ENCODE measurements at regions not wholly inside any gene's neighbourhood (a gene's known extent, or its start where the extent isn't known, plus 50 kb on each side); places are given as distances from the start of the nearest gene placed in this dataset.

GRCh38 chr1:82710091-82710490 is 909.4 kb downstream of the ADGRL2 start:
- Mint-ChIP-seq H3K27me3 (peaks cover 0 to 1% (median 0%) of the 10 kb centered on the region in 5 donors), H3K9me3 (peaks cover 0 to 12% (median 2%) of the 10 kb centered on the region in 9 donors), H3K36me3 (no peaks in the 10 kb centered on the region), H3K27ac (no peak overlapping the region), H3K4me1 (no peaks in the 10 kb centered on the region), H3K4me3 (no peak overlapping the region)
- POLR2A ChIA-PET, result no interaction called here
- DNase-seq, result no peak
- ATAC-seq, result no peak

- Mint-ChIP-seq H3K27me3 (peaks cover 0 to under 1% (median 0%) of the 10 kb centered on the region in 5 donors), H3K9me3 (peaks cover 0 to 9% (median 0%) of the 10 kb centered on the region in 9 donors), H3K4me3 (no peak overlapping the region), H3K27ac (no peak overlapping the region), H3K4me1 (no peaks in the 10 kb centered on the region), H3K36me3 (no peaks in the 10 kb centered on the region)
- POLR2A ChIA-PET, result no interaction called here
- no peak for DNase-seq
- no peak for ATAC-seq
These were observed 906.9 kb downstream of the ADGRL2 start for GRCh38 chr1:82707681-82708080.

GRCh38 chr1:82706741-82707140 is 906.0 kb downstream of the ADGRL2 start:
- DNase-seq, result no peak
- H3K9me3 Mint-ChIP-seq, result no peaks in the 10 kb centered on the region

GRCh38 chr1:82704966-82705365 is 904.2 kb downstream of the ADGRL2 start:
- ATAC-seq, result no peak
- Mint-ChIP-seq H3K4me3 (no peak overlapping the region), H3K36me3 (no peaks in the 10 kb centered on the region), H3K9me3 (no peaks in the 10 kb centered on the region), H3K4me1 (no peaks in the 10 kb centered on the region), H3K27ac (no peak overlapping the region), H3K27me3 (no peaks in the 10 kb centered on the region)
- POLR2A ChIA-PET, result no interaction called here
- DNase-seq, result no peak

More at GRCh38 chr1:82706741-82707140, 906.0 kb downstream of the ADGRL2 start:
- no peak for ATAC-seq
- Mint-ChIP-seq H3K27me3 (no peaks in the 10 kb centered on the region), H3K4me1 (no peaks in the 10 kb centered on the region), H3K36me3 (no peaks in the 10 kb centered on the region), H3K4me3 (no peak overlapping the region), H3K27ac (no peak overlapping the region)
- POLR2A ChIA-PET, result no interaction called here

- H3K4me1 Mint-ChIP-seq, result no peaks in the 10 kb centered on the region
- H3K27ac Mint-ChIP-seq, result no peak overlapping the region
- no peaks in the 10 kb centered on the region for H3K9me3 Mint-ChIP-seq
- no peak for DNase-seq
- no peak for ATAC-seq
- no peak overlapping the region for H3K4me3 Mint-ChIP-seq
- H3K27me3 Mint-ChIP-seq, result no peaks in the 10 kb centered on the region
- POLR2A ChIA-PET, result no interaction called here
- no peaks in the 10 kb centered on the region for H3K36me3 Mint-ChIP-seq
These were observed 903.7 kb downstream of the ADGRL2 start for GRCh38 chr1:82704393-82704792.

- no peaks in the 10 kb centered on the region for H3K9me3 Mint-ChIP-seq
- ATAC-seq (no peak), DNase-seq (no peak)
- POLR2A ChIA-PET, result no interaction called here
- no peak overlapping the region for H3K4me3 Mint-ChIP-seq
- no peaks in the 10 kb centered on the region for H3K27me3 Mint-ChIP-seq
- H3K4me1 Mint-ChIP-seq, result no peaks in the 10 kb centered on the region
- H3K27ac Mint-ChIP-seq, result no peak overlapping the region
- no peaks in the 10 kb centered on the region for H3K36me3 Mint-ChIP-seq
These were observed 903.2 kb downstream of the ADGRL2 start for GRCh38 chr1:82703951-82704350.

GRCh38 chr1:82700476-82700875 is 899.7 kb downstream of the ADGRL2 start:
- Mint-ChIP-seq H3K36me3 (no peaks in the 10 kb centered on the region), H3K27me3 (no peaks in the 10 kb centered on the region), H3K4me1 (no peaks in the 10 kb centered on the region), H3K27ac (no peak overlapping the region), H3K4me3 (no peak overlapping the region), H3K9me3 (no peaks in the 10 kb centered on the region)
- DNase-seq, result no peak
- POLR2A ChIA-PET, result no interaction called here
- no peak for ATAC-seq

- POLR2A ChIA-PET, result no interaction called here
- Mint-ChIP-seq H3K27me3 (peaks cover 0 to 6% (median 2%) of the 10 kb centered on the region in 5 donors), H3K4me3 (no peak overlapping the region), H3K36me3 (no peaks in the 10 kb centered on the region), H3K27ac (no peak overlapping the region), H3K9me3 (no peaks in the 10 kb centered on the region), H3K4me1 (no peaks in the 10 kb centered on the region)
- ATAC-seq, result no peak
- DNase-seq, result no peak
These were observed 897.2 kb downstream of the ADGRL2 start for GRCh38 chr1:82697965-82698364.

GRCh38 chr1:82695443-82695842 is 894.7 kb downstream of the ADGRL2 start:
- no peaks in the 10 kb centered on the region for H3K4me1 Mint-ChIP-seq
- H3K27me3 Mint-ChIP-seq, result peaks cover 0 to 6% (median 2%) of the 10 kb centered on the region in 5 donors
- no peak overlapping the region for H3K27ac Mint-ChIP-seq
- no peak for DNase-seq
- POLR2A ChIA-PET, result no interaction called here
- H3K9me3 Mint-ChIP-seq, result peaks cover 0 to 10% (median 0%) of the 10 kb centered on the region in 9 donors
- no peak for ATAC-seq
- no peaks in the 10 kb centered on the region for H3K36me3 Mint-ChIP-seq
- H3K4me3 Mint-ChIP-seq, result no peak overlapping the region

- no peaks in the 10 kb centered on the region for H3K36me3 Mint-ChIP-seq
- no peaks in the 10 kb centered on the region for H3K4me1 Mint-ChIP-seq
- POLR2A ChIA-PET, result no interaction called here
- ATAC-seq (no peak), DNase-seq (no peak)
- H3K27ac Mint-ChIP-seq, result no peak overlapping the region
- no peak overlapping the region for H3K4me3 Mint-ChIP-seq
- peaks cover 0 to 6% (median 2%) of the 10 kb centered on the region in 5 donors for H3K27me3 Mint-ChIP-seq
- peaks cover 2 to 24% (median 10%) of the 10 kb centered on the region in 9 donors for H3K9me3 Mint-ChIP-seq
These were observed 889.7 kb downstream of the ADGRL2 start for GRCh38 chr1:82690411-82690810.

- DNase-seq, result no peak
- Mint-ChIP-seq H3K4me3 (no peak overlapping the region), H3K27ac (no peak overlapping the region), H3K4me1 (no peaks in the 10 kb centered on the region), H3K27me3 (peaks cover 0 to under 1% (median 0%) of the 10 kb centered on the region in 5 donors), H3K9me3 (peaks cover 2 to 25% (median 10%) of the 10 kb centered on the region in 9 donors), H3K36me3 (no peaks in the 10 kb centered on the region)
- ATAC-seq, result no peak
- POLR2A ChIA-PET, result no interaction called here
These were observed 888.5 kb downstream of the ADGRL2 start for GRCh38 chr1:82689217-82689616.

GRCh38 chr1:82686774-82687173 is 886.0 kb downstream of the ADGRL2 start:
- Mint-ChIP-seq H3K4me1 (no peaks in the 10 kb centered on the region), H3K27me3 (peaks cover 0 to 2% (median 0%) of the 10 kb centered on the region in 5 donors), H3K4me3 (no peak overlapping the region), H3K9me3 (peaks cover 2 to 43% (median 9%) of the 10 kb centered on the region in 9 donors), H3K27ac (no peak overlapping the region), H3K36me3 (no peaks in the 10 kb centered on the region)
- ATAC-seq (no peak), DNase-seq (no peak)
- POLR2A ChIA-PET, result no interaction called here

GRCh38 chr1:82646888-82647287 is 846.2 kb downstream of the ADGRL2 start:
- H3K27me3 Mint-ChIP-seq, result no peaks in the 10 kb centered on the region
- ATAC-seq, result no peak
- POLR2A ChIA-PET, result no interaction called here
- H3K9me3 Mint-ChIP-seq, result peaks cover 0 to 4% (median 0%) of the 10 kb centered on the region in 9 donors
- H3K4me3 Mint-ChIP-seq, result no peak overlapping the region
- DNase-seq, result no peak
- H3K36me3 Mint-ChIP-seq, result no peaks in the 10 kb centered on the region
- no peak overlapping the region for H3K27ac Mint-ChIP-seq
- no peaks in the 10 kb centered on the region for H3K4me1 Mint-ChIP-seq

GRCh38 chr1:82646336-82646735 is 845.6 kb downstream of the ADGRL2 start:
- Mint-ChIP-seq H3K27ac (no peak overlapping the region), H3K27me3 (no peaks in the 10 kb centered on the region), H3K36me3 (no peaks in the 10 kb centered on the region), H3K9me3 (peaks cover 0 to 4% (median 0%) of the 10 kb centered on the region in 9 donors), H3K4me1 (no peaks in the 10 kb centered on the region), H3K4me3 (no peak overlapping the region)
- no peak for ATAC-seq
- DNase-seq, result no peak
- POLR2A ChIA-PET, result no interaction called here
